Activated T-cell treated with anti-CD3 and anti-CD28 coated beads, Interleukin-2, amount 50 U/mL, for 4 hours (primary cell): ENCODE measurements at regions not wholly inside any gene's neighbourhood (a gene's known extent, or its start where the extent isn't known, plus 50 kb on each side); places are given as distances from the start of the nearest gene placed in this dataset.
"Not testable (repeated sequence)": the region's sequence is repeated elsewhere in the genome, so short reads cannot be mapped to it uniquely, and the experiment has no call there.

Source experiments
- ATAC-seq, 2 donors: fragments of 200-7000 bp; cut with Tn5 transposase; one replicate each; pipeline ENCODE4 v1.10.0; 2021
- DNase-seq: peaks from one replicate; pipeline ENCODE4 v3.0.0-alpha.2; 2020
- H3K27me3 Mint-ChIP-seq: one replicate; pipeline ENCODE4 v1.8.0; 2021; ENCODE audit warnings: low read depth, mixed read lengths
- H3K36me3 Mint-ChIP-seq: one replicate; pipeline ENCODE4 v1.8.0; 2022; ENCODE audit warnings: mixed read lengths; ENCODE audit not compliant: insufficient read depth
- H3K4me1 Mint-ChIP-seq: one replicate; pipeline ENCODE4 v1.8.0; 2021; ENCODE audit warnings: low read depth, mixed read lengths
- H3K4me3 Mint-ChIP-seq: one replicate; pipeline ENCODE4 v1.8.0; 2021; ENCODE audit warnings: mild to moderate bottlenecking, moderate library complexity, mixed read lengths
- H3K9me3 Mint-ChIP-seq: one replicate; pipeline ENCODE4 v1.8.0; 2021; ENCODE audit warnings: mixed read lengths

GRCh38 chr16:73400951-73401350, 353.0 kb upstream of the ZFHX3 start:
- Mint-ChIP-seq H3K27me3 (no peaks in the 10 kb centered on the region), H3K4me3 (no peak overlapping the region), H3K36me3 (no peaks in the 10 kb centered on the region), H3K9me3 (no peaks in the 10 kb centered on the region), H3K4me1 (no peaks in the 10 kb centered on the region)
- DNase-seq (no peak), ATAC-seq (no peak)

GRCh38 chr16:73399997-73400396, 352.1 kb upstream of the ZFHX3 start:
- Mint-ChIP-seq H3K27me3 (no peaks in the 10 kb centered on the region), H3K4me1 (no peaks in the 10 kb centered on the region), H3K4me3 (no peak overlapping the region), H3K36me3 (no peaks in the 10 kb centered on the region), H3K9me3 (no peaks in the 10 kb centered on the region)
- ATAC-seq = no peak
- no peak for DNase-seq

GRCh38 chr16:73399486-73399885, 351.6 kb upstream of the ZFHX3 start:
- DNase-seq = no peak
- H3K4me1 Mint-ChIP-seq = no peaks in the 10 kb centered on the region
- no peaks in the 10 kb centered on the region for H3K27me3 Mint-ChIP-seq
- H3K9me3 Mint-ChIP-seq = no peaks in the 10 kb centered on the region
- no peak for ATAC-seq
- H3K4me3 Mint-ChIP-seq = no peak overlapping the region
- no peaks in the 10 kb centered on the region for H3K36me3 Mint-ChIP-seq

GRCh38 chr16:73398604-73399003, 350.7 kb upstream of the ZFHX3 start:
- ATAC-seq, H3K36me3 Mint-ChIP-seq, H3K4me3 Mint-ChIP-seq, H3K9me3 Mint-ChIP-seq, DNase-seq, H3K4me1 Mint-ChIP-seq, H3K27me3 Mint-ChIP-seq: not testable (repeated sequence)

GRCh38 chr16:73396556-73396955, 348.6 kb upstream of the ZFHX3 start:
- no peak for DNase-seq
- peaks cover 2% of the 10 kb centered on the region for H3K9me3 Mint-ChIP-seq
- no peaks in the 10 kb centered on the region for H3K27me3 Mint-ChIP-seq
- no peak for ATAC-seq
- no peaks in the 10 kb centered on the region for H3K36me3 Mint-ChIP-seq
- H3K4me1 Mint-ChIP-seq = no peaks in the 10 kb centered on the region
- no peak overlapping the region for H3K4me3 Mint-ChIP-seq

- DNase-seq = no peak
- H3K4me1 Mint-ChIP-seq = no peaks in the 10 kb centered on the region
- H3K27me3 Mint-ChIP-seq = no peaks in the 10 kb centered on the region
- no peak for ATAC-seq
- H3K36me3 Mint-ChIP-seq = no peaks in the 10 kb centered on the region
- H3K9me3 Mint-ChIP-seq = peaks cover 4% of the 10 kb centered on the region
- H3K4me3 Mint-ChIP-seq = no peak overlapping the region
Measured at GRCh38 chr16:73390936-73391335, 343.0 kb upstream of the ZFHX3 start.

GRCh38 chr16:73390491-73390890, 342.6 kb upstream of the ZFHX3 start:
- no peak for DNase-seq
- H3K4me3 Mint-ChIP-seq = no peak overlapping the region
- no peaks in the 10 kb centered on the region for H3K4me1 Mint-ChIP-seq
- no peaks in the 10 kb centered on the region for H3K27me3 Mint-ChIP-seq
- H3K36me3 Mint-ChIP-seq = no peaks in the 10 kb centered on the region
- peaks cover 4% of the 10 kb centered on the region for H3K9me3 Mint-ChIP-seq
- no peak for ATAC-seq

- ATAC-seq = no peak
Measured at GRCh38 chr16:73389085-73389484, 341.2 kb upstream of the ZFHX3 start.

GRCh38 chr16:73387979-73388378, 340.1 kb upstream of the ZFHX3 start:
- H3K36me3 Mint-ChIP-seq = no peaks in the 10 kb centered on the region
- DNase-seq = no peak
- ATAC-seq = no peak
- no peak overlapping the region for H3K4me3 Mint-ChIP-seq
- H3K9me3 Mint-ChIP-seq = peaks cover 4% of the 10 kb centered on the region
- H3K4me1 Mint-ChIP-seq = no peaks in the 10 kb centered on the region
- H3K27me3 Mint-ChIP-seq = no peaks in the 10 kb centered on the region

More at GRCh38 chr16:73389085-73389484, 341.2 kb upstream of the ZFHX3 start:
- no peaks in the 10 kb centered on the region for H3K27me3 Mint-ChIP-seq
- H3K4me1 Mint-ChIP-seq = no peaks in the 10 kb centered on the region
- DNase-seq = no peak
- no peak overlapping the region for H3K4me3 Mint-ChIP-seq
- no peaks in the 10 kb centered on the region for H3K36me3 Mint-ChIP-seq
- peaks cover 4% of the 10 kb centered on the region for H3K9me3 Mint-ChIP-seq

GRCh38 chr16:73385696-73386095, 337.8 kb upstream of the ZFHX3 start:
- DNase-seq (no peak), ATAC-seq (no peak)
- no peaks in the 10 kb centered on the region for H3K4me1 Mint-ChIP-seq
- no peak overlapping the region for H3K4me3 Mint-ChIP-seq
- H3K27me3 Mint-ChIP-seq = no peaks in the 10 kb centered on the region
- H3K9me3 Mint-ChIP-seq = no peaks in the 10 kb centered on the region
- no peaks in the 10 kb centered on the region for H3K36me3 Mint-ChIP-seq

GRCh38 chr16:73384506-73385089, 336.7 kb upstream of the ZFHX3 start:
- no peaks in the 10 kb centered on the region for H3K27me3 Mint-ChIP-seq
- H3K4me1 Mint-ChIP-seq = no peaks in the 10 kb centered on the region
- no peaks in the 10 kb centered on the region for H3K36me3 Mint-ChIP-seq
- no peak overlapping the region for H3K4me3 Mint-ChIP-seq
- H3K9me3 Mint-ChIP-seq = no peaks in the 10 kb centered on the region
- ATAC-seq (no peak), DNase-seq (no peak)

- DNase-seq (no peak), ATAC-seq (no peak)
- no peak overlapping the region for H3K4me3 Mint-ChIP-seq
- no peaks in the 10 kb centered on the region for H3K9me3 Mint-ChIP-seq
- H3K27me3 Mint-ChIP-seq = no peaks in the 10 kb centered on the region
- no peaks in the 10 kb centered on the region for H3K4me1 Mint-ChIP-seq
- no peaks in the 10 kb centered on the region for H3K36me3 Mint-ChIP-seq
Measured at GRCh38 chr16:73383988-73384365, 336.0 kb upstream of the ZFHX3 start.

GRCh38 chr16:73383195-73383987, 335.5 kb upstream of the ZFHX3 start:
- no peak overlapping the region for H3K4me3 Mint-ChIP-seq
- no peak for DNase-seq
- no peaks in the 10 kb centered on the region for H3K36me3 Mint-ChIP-seq

GRCh38 chr16:73378471-73378870, 330.5 kb upstream of the ZFHX3 start:
- DNase-seq = no peak
- no peaks in the 10 kb centered on the region for H3K36me3 Mint-ChIP-seq
- H3K27me3 Mint-ChIP-seq = no peaks in the 10 kb centered on the region
- ATAC-seq = no peak
- H3K4me1 Mint-ChIP-seq = no peaks in the 10 kb centered on the region
- no peak overlapping the region for H3K4me3 Mint-ChIP-seq
- H3K9me3 Mint-ChIP-seq = no peaks in the 10 kb centered on the region

More at GRCh38 chr16:73383195-73383987, 335.5 kb upstream of the ZFHX3 start:
- no peaks in the 10 kb centered on the region for H3K9me3 Mint-ChIP-seq
- no peaks in the 10 kb centered on the region for H3K27me3 Mint-ChIP-seq
- ATAC-seq = no peak
- no peaks in the 10 kb centered on the region for H3K4me1 Mint-ChIP-seq

- no peak for DNase-seq
- Mint-ChIP-seq H3K4me3 (no peak overlapping the region), H3K9me3 (no peaks in the 10 kb centered on the region)
Measured at GRCh38 chr16:73371584-73372319, 323.8 kb upstream of the ZFHX3 start.

More at GRCh38 chr16:73371584-73372319, 323.8 kb upstream of the ZFHX3 start:
- Mint-ChIP-seq H3K4me1 (no peaks in the 10 kb centered on the region), H3K36me3 (no peaks in the 10 kb centered on the region), H3K27me3 (no peaks in the 10 kb centered on the region)
- no peak for ATAC-seq
